HG02610 (cell line): ENCODE measurements at regions not wholly inside any gene's neighbourhood (a gene's known extent, or its start where the extent isn't known, plus 50 kb on each side); places are given as distances from the start of the nearest gene placed in this dataset.
"Not testable (repeated sequence)": the region's sequence is repeated elsewhere in the genome, so short reads cannot be mapped to it uniquely, and the experiment has no call there.

Experiments
- ATAC-seq: cut with Tn5 transposase; IDR thresholded peaks from one replicate; pipeline ENCODE4 v1.9.1; 2021; ENCODE audit warnings: mild to moderate bottlenecking, moderate library complexity; ENCODE audit not compliant: unreplicated experiment

DNA sequence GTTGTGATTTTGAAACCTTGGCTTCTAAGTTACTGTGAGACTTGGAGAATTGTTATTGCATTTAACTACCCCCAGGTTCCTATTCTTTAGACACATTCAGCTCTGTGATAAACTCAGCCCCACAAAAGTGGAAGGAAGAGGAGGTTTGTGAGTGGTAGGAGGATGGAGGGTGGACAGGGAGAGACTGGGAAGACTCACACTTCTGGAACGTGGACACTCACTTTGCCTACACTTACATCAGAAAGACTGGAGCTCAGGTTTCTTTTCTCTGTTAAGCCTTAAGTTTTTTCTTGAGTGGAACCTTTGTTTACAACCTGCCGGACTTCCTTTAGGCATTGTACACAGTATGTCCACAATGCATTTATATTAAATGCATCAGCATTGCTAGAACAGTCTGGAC is 99.0 kb downstream of the AREG start:
- ATAC-seq = no peak

DNA sequence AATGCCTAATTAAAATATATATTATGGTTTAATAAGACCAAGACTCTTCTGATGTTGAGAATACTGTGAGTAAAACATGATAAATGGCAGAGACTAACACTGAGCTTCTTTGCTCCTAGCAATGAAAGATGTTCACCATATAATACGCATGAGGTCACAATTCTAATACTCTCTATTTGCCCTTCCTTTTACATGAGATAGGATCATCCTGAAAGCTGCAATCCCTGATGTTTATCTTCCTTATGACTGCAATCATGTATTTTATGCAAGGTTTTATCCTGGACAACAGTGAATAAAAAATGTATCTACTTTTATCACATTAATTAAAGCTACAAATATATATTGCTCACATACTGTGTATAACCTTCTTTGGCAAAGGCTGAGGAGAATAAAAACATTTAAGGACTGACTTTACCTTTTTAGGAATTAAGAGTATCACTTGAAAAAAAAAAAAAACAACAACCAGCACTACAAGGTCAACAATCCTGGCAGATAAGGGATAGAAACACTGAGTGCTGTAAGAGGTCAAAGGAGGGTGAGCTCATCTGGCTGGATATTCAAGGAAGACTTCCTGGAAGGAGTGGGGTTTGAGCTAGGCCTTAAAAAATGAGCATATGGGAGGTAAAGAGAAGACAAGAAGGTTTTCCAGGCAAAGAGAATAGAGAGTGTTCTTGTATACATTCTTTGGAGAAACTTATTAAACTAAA is 99.9 kb downstream of the AREG start:
- no peak for ATAC-seq

DNA sequence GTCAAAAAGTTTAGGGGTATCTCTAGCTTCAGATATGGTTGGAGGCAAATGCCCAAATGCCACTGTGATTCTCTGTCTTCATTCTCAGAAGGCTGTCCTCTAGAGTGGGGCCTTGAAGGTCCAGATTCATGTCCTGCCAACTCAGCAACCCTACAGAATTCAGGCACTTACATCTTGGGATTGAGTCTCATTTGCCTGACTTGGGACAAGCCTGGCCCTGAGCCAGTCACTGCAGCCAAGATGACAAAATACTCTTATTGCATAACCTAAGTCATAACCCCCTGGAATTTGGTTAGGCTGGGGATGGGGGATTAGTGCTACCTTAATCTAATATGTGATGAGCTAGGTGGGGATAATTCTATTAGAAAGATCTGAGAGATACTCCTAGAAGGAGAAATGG is 100.5 kb downstream of the AREG start:
- ATAC-seq = no peak

DNA sequence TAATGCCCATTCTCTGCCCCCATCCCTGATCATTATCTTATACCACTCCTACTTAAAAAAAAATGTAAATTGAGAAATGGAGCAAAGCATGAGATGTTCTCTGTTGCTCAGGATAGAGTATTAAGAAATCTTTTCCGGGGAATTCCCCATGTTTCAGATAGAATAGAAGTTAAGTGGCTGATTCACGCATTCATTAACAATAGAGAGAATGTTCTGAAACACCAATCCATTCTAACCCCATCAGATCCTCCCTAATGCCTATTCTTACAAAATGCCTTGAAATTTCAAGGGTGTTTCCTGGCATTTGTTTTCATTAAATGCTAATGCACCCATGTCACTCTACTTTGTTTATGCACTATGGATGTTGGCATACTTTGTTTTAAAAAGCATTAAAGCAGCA is 101.1 kb downstream of the AREG start:
- ATAC-seq = no peak

DNA sequence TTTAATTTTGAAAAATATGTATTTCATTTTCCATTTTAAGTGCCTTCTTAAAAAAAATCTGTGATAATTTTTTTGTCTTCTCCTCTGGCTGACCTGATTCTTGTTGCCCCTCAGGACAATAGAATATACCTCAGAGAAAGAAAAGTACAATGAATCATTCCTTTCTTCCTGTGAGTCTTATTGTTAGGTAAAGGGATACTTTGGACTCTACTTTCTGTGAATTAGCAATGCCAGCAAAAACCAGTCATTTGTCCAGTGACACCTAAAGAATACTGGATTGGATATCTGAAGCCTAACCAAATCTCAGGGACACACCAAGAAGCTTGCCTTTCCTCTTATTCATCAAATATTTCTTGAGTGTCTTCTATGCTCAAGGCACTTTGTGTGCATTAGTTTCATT is 102.1 kb downstream of the AREG start:
- ATAC-seq = no peak

DNA sequence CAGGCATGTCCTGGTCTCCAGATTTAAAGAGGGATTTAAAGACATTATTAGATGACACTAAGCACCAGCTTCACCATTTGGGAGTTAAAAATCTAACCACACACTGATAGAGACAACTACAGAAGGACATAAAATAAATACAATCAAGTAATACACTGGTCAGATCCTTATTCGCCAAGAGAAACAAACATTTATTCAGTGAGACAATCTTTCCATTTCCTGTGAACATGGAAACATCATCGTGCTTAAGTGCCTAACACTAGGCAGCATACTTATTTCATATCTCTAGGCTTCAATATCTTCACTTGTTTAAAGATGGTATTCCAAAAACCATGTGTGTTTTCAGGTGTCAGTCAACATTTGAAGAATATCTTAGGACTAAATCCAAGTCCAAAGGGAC is 103.6 kb downstream of the AREG start:
- ATAC-seq = no peak

DNA sequence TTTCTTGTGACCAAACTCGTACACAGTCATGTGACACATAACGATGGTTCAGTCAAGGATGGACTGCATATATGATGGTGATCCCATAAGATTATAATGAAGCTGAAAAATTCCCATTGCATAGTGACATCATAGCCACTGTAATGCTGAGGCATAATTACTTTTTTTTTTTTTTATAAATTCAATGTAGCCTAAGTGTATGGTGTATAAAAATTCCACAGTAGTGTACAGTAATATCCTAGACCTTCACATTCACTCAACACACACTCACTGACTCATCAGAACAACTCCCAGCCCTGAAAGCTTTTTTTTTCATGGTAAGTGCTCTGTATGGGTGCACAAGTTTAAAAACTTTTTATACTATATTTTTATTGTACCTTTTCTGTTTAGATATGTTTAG is 105.0 kb downstream of the AREG start:
- no peak for ATAC-seq

DNA sequence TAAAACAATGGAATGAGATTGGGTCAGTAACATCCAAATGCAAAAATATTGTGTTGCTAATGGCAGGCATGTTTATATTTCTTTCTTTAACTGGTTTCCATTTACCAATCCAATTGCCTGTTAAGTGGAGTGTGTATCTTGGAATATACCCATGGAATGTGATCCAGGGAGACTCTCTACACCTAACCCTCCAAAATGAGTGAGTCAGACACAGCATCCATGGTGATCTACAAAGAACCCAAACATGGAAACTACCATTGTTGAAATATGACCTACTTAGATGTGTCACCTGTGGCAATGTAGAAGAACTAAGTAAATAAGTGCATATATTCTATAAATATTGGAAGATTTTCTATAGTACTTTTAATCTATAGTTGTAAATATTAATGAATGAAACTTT is 110.3 kb downstream of the AREG start:
- no peak for ATAC-seq

DNA sequence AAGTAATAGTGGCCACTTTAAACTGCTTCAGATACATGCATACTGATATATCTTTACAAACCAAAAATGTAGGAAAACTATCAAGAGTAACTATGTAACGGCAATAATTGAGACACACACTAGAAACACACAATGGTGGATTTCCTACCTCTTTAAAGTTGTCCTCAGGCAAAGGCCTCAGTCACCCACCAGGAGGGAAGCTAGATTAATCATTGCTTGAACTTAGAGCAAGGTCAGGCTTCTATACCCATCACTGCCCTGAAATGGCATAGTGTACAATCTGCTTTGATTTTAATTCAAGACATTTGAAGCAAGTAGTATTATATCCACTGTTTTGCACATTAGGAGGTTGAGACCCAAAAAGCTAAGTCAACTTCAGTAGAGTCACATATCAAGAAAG is 110.9 kb downstream of the AREG start:
- ATAC-seq = no peak

DNA sequence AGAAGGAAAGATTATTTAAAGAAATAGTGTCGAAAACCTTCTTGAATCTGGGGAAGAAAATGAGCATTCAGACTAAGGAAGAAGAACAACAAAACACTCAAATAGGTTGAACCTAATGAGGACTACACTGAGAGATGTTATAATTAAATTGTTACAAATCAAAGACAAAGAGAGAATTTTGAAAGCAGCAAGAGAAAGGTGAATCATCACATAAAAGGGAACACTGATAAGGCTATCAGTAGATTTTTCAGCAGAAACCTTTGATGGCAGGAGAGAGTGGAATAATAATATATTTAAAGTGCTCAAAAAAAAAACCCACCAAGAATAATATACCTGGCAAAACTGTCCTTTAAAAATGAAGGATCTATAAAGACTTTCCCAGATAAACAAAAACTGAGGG is 114.9 kb downstream of the AREG start:
- ATAC-seq = no peak

DNA sequence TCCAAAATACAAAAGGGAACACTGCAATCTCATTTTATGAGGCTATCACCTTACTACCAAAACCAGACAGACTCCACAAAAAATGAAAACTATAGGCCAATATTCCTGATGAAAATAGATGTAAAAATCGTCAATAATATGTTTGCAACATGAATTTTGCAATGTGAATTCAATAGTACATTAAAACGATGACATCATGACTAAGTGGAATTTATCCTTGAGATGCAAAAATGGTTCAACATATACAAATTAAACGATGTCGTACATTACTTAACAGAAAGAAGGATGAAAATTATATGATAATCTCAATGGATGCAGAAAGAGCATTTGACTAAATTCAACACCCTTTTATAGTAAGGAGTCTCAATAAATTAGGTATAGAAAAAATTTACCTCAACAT is 123.0 kb downstream of the AREG start:
- no peak for ATAC-seq

DNA sequence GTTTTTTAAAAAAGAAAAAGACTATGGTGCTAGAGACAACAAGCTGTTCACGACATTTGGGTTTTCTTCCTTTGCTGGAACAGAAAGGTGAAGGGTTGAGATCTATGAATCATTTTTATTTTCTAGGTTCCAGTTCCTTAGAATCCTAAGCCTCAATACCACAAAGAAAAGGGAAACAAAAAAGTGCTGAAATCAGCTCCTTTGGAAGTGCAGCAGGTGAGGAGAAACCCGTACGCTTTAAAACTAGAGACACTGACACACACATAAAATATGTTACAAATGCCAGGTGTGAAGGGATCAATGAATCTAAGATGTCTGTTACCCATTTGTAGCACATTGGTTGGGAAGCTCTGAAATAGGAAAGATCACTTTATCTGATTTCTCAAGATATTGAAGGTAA is 125.2 kb downstream of the AREG start:
- no peak for ATAC-seq

DNA sequence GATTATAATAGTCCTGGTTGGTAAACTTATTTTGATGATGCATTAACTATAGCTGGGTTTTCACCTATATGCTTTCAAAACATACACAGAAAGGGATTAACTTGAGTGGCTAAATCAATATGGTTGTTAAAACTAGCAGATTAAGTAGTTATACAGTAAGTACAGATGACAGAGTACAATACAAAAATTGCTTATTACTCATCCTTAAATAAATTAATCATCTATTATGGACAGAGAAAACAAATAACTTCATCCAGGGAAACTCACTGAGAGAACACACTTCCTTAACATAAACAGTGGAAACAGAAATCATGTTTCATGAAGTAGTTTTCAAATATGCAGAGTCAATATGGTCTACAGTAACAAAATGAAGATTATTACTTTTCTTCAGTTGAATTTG is 133.4 kb downstream of the AREG start:
- no peak for ATAC-seq

DNA sequence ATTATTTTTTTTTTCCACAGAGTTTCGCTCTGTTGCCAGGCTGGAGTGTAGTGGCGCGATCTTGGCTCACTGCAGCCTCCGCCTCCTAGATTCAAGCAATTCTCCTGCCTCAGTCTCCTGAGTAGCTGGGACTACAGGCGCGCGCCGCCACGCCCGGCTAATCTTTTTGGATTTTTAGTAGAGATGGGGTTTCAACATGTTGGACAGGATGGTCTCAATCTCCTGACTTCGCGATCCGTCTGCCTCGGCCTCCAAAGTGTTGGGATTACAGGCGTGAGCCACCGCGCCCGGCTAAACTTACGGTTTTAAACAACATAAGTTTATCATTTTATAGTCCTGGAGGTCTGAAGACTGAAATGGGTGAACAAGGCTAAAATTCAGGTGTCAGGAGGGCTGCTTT is 133.9 kb downstream of the AREG start:
- not testable (repeated sequence) for ATAC-seq

DNA sequence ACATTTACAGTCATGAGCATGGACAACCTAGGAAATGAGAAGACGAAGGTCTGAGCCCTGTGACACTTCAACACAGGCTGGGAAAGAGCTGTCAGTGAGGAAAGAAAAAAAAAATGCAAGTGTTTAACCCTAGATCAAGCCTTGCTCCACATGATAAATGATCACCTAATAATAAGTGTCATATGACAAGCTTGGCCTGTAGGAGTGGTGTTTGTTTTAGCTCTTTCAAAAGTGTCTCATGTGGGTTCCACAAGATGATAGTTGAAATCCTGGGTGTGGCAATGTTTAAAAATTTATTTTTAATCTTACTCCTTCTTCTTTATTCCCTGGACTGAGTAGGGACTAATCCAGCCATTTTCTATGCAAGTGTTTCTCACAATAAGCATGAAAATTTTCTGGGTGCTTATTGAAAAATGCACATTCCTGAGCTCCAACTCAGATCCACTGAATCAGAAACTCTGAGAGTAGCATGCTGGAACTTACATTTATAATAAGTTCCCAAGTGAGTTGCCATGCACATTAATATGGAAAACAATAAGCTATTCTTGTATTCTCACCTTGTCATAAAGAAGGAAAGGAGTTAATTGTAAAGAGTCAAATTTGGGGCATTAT is 138.3 kb downstream of the AREG start:
- no peak for ATAC-seq

DNA sequence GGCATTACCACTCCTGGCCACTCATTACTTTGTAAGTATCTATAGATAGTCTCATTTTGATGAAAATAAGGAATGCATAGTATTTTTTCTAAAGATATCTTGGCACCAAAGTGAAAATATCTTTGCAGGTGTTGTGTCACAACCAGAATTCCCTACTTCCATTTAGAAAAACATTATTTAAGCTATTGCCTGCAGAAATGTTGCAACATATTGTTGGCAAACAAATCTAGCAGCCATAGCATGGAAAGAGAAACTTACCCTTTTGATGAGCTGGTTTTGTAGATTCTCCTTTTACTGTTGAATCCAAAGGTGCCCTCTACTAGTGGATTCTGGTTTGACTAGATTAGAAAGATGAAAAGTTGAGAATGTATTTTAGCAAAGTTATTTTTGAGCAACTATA is 138.8 kb downstream of the AREG start:
- ATAC-seq = no peak

DNA sequence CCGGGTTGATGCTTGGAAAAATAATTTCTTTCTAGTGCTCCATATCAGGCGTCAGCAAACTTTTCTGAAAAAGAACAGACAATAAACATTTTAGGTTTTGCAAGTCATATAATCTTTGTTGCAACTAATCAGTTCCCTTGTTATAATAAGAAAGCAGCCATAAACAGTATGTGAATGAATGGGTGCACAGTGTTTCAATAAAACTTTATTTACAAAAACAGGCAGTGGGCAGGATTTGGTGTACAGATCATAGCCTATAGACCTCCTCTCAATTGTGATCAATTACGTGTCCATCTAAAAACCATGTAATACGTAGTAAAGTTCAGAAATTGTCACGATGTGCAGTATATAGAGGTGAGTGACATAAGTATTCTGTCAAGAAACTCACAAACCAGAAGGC is 143.4 kb downstream of the AREG start:
- no peak for ATAC-seq

DNA sequence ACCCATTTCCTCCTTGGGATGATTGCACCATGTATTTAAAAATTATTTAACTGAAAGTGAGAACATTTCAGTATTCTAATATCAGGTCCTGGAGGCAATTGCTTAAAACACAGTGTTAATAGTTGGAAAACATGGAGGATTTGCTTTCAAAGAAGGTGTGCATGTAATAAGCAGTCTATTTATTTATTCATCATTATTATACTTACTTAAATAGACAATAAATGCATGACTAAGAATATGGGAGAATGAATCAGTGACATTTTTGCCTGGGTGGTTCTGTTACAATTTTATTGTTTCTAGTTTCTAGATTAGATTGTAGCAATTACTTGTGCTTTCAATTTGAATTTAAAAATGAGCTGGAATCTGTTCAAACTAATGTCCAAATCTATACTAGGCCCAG is 145.5 kb downstream of the AREG start:
- no peak for ATAC-seq

DNA sequence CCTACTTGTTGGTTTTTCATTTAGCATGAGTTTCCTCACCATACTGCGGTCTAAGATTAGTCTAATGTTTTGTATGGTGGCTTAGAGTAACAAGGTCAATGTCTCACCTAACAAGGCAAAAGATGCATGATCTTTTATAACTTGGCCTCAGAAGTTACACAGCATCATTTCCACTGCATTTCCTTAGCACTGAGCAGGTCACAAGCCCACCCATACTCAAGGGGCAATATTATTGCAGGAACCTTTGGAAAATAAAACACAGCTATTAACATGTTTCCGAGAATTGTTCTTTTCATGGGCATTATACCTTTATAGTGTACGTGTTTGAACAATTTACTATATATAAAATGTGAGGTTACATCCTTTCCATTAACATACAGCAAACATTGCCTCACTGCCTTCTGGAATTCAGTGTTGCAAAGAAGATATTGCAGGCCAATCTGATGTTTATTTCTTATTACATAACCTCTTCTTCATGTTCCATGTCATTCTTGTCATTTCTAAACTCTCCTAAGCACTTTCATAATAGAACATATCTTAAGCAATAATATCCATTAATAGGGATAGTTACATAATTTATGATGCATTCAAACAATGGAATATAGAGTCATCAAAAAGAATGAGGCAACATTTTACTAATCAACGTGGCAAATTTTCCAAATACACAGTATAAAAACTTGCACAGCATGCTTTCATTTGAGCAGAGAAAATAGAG is 153.8 kb downstream of the AREG start:
- no peak for ATAC-seq

DNA sequence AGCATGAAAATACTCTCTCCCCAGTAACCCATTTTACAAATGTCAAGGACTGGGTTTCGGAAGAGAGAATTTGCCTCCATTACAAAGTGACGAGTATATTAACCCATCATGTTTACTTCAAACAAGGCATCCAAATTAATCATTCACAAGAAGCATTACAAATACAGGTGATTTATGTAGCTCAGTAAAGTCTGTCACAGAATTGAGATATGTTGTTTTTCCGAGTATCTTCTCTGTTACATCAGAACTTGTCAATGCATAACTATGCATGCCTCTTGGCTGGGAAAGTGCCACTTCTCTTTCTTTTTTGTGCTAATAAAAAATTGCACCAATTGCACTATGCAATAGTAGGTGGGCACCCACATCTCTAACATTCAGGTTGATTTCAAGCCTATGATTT is 158.2 kb downstream of the AREG start:
- ATAC-seq = no peak

DNA sequence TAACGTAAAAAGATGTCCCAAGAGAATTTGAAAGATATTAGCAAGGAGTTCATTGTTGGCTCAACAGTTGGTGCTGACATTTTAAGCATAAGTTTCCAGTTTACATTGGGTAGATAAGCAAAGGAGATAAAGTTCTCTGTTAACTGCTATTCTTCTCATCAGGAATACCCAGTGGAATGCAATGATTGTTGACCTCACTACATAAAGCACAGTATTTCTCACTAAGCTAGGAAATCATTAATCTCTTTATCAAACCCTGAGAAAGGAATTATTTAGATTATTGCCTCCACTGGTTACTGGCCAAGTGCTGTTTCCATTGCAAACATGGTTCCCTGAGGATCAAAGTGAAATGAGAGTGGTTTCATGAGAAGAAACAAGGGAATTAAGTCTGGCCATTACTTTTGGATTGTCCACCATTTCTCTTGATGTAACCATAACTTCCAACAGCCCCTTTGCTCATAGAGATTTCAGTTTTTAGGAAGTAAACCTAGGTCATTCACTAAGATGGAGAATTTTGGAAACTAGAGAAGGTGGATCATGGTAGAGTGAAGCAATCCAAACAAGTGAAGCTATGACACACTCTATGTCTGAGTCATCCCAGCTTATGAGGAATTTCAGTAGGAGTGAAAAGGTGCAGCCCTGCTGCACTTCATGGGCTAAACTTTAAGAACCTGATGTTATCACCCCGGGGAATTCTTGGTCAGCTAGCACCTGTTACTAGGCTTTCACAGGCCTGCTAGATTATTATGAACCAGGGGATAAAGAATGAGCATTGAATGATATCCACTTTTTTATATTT is 163.4 kb downstream of the AREG start:
- no peak for ATAC-seq

DNA sequence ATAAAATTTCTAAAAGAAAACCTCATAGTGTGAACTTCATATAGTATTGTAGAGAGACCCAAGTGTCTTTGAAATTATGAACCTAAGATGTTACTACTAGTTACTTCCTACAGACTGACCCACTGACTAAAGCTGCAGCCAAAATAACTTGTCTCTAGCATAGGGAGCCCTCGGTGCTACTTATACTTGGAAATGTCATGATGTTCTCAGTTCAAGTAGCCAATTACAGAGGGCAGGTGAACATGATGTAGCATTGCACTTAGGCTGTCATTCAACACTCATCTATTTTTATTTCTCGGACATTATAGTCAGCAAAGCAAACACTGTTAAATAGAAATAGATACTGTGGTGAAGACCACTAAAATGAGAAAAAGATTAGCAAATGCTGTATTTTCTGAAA is 165.6 kb downstream of the AREG start:
- ATAC-seq = no peak
